Neural cell (in vitro differentiated cells): ENCODE measurements at regions not wholly inside any gene's neighbourhood (a gene's known extent, or its start where the extent isn't known, plus 50 kb on each side); places are given as distances from the start of the nearest gene placed in this dataset.

Source experiments
- H2AFZ ChIP-seq: fragments of 200-600, 300-800 bp; sonication (generic), shearing (Covaris generic); 2 replicates; pipeline ENCODE4 v1.6.0; 2014; ENCODE audit warnings: low read depth, mild to moderate bottlenecking, antibody characterized with exemption, low read length, moderate library complexity
- H3F3A ChIP-seq: fragments of 200-600 bp; shearing (Covaris generic); 2 replicates; pipeline ENCODE4 v1.6.1; 2016; ENCODE audit warnings: mild to moderate bottlenecking, moderate library complexity, mixed read lengths, antibody characterized with exemption, low read length; ENCODE audit not compliant: insufficient read depth, poor library complexity, severe bottlenecking
- H3K27ac ChIP-seq: fragments of 200-600, 300-800 bp; sonication (generic), shearing (Covaris generic); 2 replicates; pipeline ENCODE4 v1.5.1; 2014; ENCODE audit warnings: mild to moderate bottlenecking, low read length, moderate library complexity
- H3K27me3 ChIP-seq: fragments of 300-800, 200-600 bp; sonication (generic), shearing (Covaris generic); 2 replicates; pipeline ENCODE4 v1.6.0; 2014; ENCODE audit warnings: mild to moderate bottlenecking, low read depth, low read length, moderate library complexity; ENCODE audit not compliant: insufficient read depth
- H3K36me3 ChIP-seq: fragments of 300-800, 200-600 bp; sonication (generic), shearing (Covaris generic); 2 replicates; pipeline ENCODE4 v1.5.1; 2014; ENCODE audit warnings: mild to moderate bottlenecking, antibody characterized with exemption, low read length, moderate library complexity; ENCODE audit not compliant: insufficient read depth
- H3K4me2 ChIP-seq: fragments of 300-800, 200-600 bp; sonication (generic), shearing (Covaris generic); 2 replicates; pipeline ENCODE4 v1.6.0; 2014; ENCODE audit warnings: mild to moderate bottlenecking, low read length
- H3K4me3 ChIP-seq: fragments of 300-800, 200-600 bp; sonication (generic), shearing (Covaris generic); 2 replicates; pipeline ENCODE4 v1.5.1; 2014; ENCODE audit warnings: mild to moderate bottlenecking, low read length, moderate library complexity
- H3K79me2 ChIP-seq: fragments of 200-600 bp; shearing (Covaris generic); replicated peaks from 2 replicates; pipeline ENCODE4 v1.6.0; 2014; ENCODE audit warnings: mild to moderate bottlenecking, low read length, moderate library complexity; ENCODE audit not compliant: insufficient read depth
- H3K9ac ChIP-seq: fragments of 300-800, 200-600 bp; sonication (generic), shearing (Covaris generic); 2 replicates; pipeline ENCODE4 v1.6.1; 2016; ENCODE audit warnings: mild to moderate bottlenecking, low read length, mixed read lengths
- H3K9me2 ChIP-seq: fragments of 200-600 bp; shearing (Covaris generic); 2 replicates; pipeline ENCODE4 v1.6.1; 2016; ENCODE audit warnings: mild to moderate bottlenecking, low read length, mixed read lengths; ENCODE audit not compliant: insufficient read depth
- H3K9me3 ChIP-seq: fragments of 200-600, 300-800 bp; sonication (generic), shearing (Covaris generic); 2 replicates; pipeline ENCODE4 v1.6.1; 2016; ENCODE audit warnings: mild to moderate bottlenecking, mixed run types, low read length, moderate library complexity, mixed read lengths
- H4K20me1 ChIP-seq: fragments of 200-600 bp; shearing (Covaris generic); 2 replicates; pipeline ENCODE4 v1.6.1; 2016; ENCODE audit warnings: mild to moderate bottlenecking, mixed run types; ENCODE audit not compliant: insufficient read depth
- CTCF ChIP-seq: fragments of 450-650 bp; IDR thresholded peaks from 2 replicates; pipeline ENCODE4 v1.5.1; 2014; ENCODE audit warnings: antibody characterized with exemption, mild to moderate bottlenecking, moderate library complexity; ENCODE audit not compliant: poor library complexity, severe bottlenecking
- EZH2 ChIP-seq: fragments of 200-600, 300-800 bp; shearing (Covaris generic), sonication (generic); IDR thresholded peaks from 2 replicates; pipeline ENCODE4 v1.6.1; 2014; ENCODE audit warnings: antibody characterized with exemption, low read length, borderline replicate concordance, mild to moderate bottlenecking; ENCODE audit not compliant: insufficient read depth, poor library complexity, severe bottlenecking
- POLR2AphosphoS5 ChIP-seq: IDR thresholded peaks from 2 replicates; pipeline ENCODE4 v1.6.1; 2012
- RAD21 ChIP-seq: fragments of 450-650 bp; conservative IDR thresholded peaks from 2 replicates; pipeline ENCODE4 v1.6.1; 2014; ENCODE audit warnings: antibody characterized with exemption, mild to moderate bottlenecking, moderate library complexity
- REST ChIP-seq: IDR thresholded peaks from 2 replicates; pipeline ENCODE4 v1.6.1; 2012; ENCODE audit warnings: borderline replicate concordance
- SMC3 ChIP-seq: fragments of 450-650 bp; conservative IDR thresholded peaks from 2 replicates; pipeline ENCODE4 v1.6.1; 2014; ENCODE audit warnings: antibody characterized with exemption, mild to moderate bottlenecking, moderate library complexity; ENCODE audit not compliant: poor library complexity

GRCh38 chr13:69296130-69296529 lies 811.5 kb upstream of the ATXN8OS start:
- H3K4me3 ChIP-seq: no peak overlapping the region
- H3K27me3 ChIP-seq: no peaks in the 10 kb centered on the region
- H3K9ac ChIP-seq: no peak overlapping the region
- H3K9me3 ChIP-seq: no peaks in the 10 kb centered on the region
- no peaks in the 10 kb centered on the region for H3K79me2 ChIP-seq
- no peaks in the 10 kb centered on the region for H3K36me3 ChIP-seq
- no peaks in the 10 kb centered on the region for H3K9me2 ChIP-seq
- H3F3A ChIP-seq: no peaks in the 10 kb centered on the region
- no peak for TF ChIP-seq SMC3
- TF ChIP-seq POLR2AphosphoS5: no peak
- no peak for TF ChIP-seq REST
- no peak for TF ChIP-seq RAD21
- TF ChIP-seq EZH2: no peak
- H2AFZ ChIP-seq: no peak overlapping the region
- no peak overlapping the region for H3K27ac ChIP-seq
- no peak overlapping the region for H3K4me2 ChIP-seq
- H4K20me1 ChIP-seq: no peaks in the 10 kb centered on the region

GRCh38 chr13:69292789-69293425 lies 814.7 kb upstream of the ATXN8OS start:
- no peaks in the 10 kb centered on the region for H3K9me2 ChIP-seq
- H2AFZ ChIP-seq: no peak overlapping the region
- H3K4me3 ChIP-seq: no peak overlapping the region
- no peaks in the 10 kb centered on the region for H3F3A ChIP-seq
- TF ChIP-seq CTCF: no peak
- no peak for TF ChIP-seq RAD21
- TF ChIP-seq SMC3: no peak
- TF ChIP-seq REST: no peak
- no peak for TF ChIP-seq POLR2AphosphoS5
- no peak overlapping the region for H3K9ac ChIP-seq
- no peak overlapping the region for H3K4me2 ChIP-seq
- no peaks in the 10 kb centered on the region for H3K27me3 ChIP-seq
- no peaks in the 10 kb centered on the region for H3K9me3 ChIP-seq
- no peaks in the 10 kb centered on the region for H3K79me2 ChIP-seq
- H4K20me1 ChIP-seq: no peaks in the 10 kb centered on the region
- no peaks in the 10 kb centered on the region for H3K36me3 ChIP-seq
- H3K27ac ChIP-seq: no peak overlapping the region
